Spleen (tissue), 11 donors: ENCODE measurements at regions not wholly inside any gene's neighbourhood (a gene's known extent, or its start where the extent isn't known, plus 50 kb on each side); places are given as distances from the start of the nearest gene placed in this dataset.

Experiments used
- DNase-seq: peaks from one replicate; pipeline ENCODE4 v3.0.0-alpha.2; 2020
- H3K27ac ChIP-seq, 8 donors: fragments of 200-600 bp; sonication (generic) in 7 of 8; 1 replicate in 4 of 8; 2 replicates in 4 of 8; pipeline versions ENCODE4 v1.5.0 to v1.8.0; 2016 to 2021; ENCODE audit warnings: inconsistent platforms in 4 of 8, mild to moderate bottlenecking in 4 of 8, moderate library complexity in 1 of 8
- H3K27me3 ChIP-seq, 7 donors: fragments of 200-600 bp; sonication (generic) in 6 of 7; replicated peaks in 1 of 7; 1 replicate in 4 of 7; 2 replicates in 3 of 7; pipeline versions ENCODE4 v1.5.0 to v1.8.0; 2016 to 2021; ENCODE audit warnings: inconsistent platforms in 3 of 7, mild to moderate bottlenecking in 1 of 7
- H3K36me3 ChIP-seq, 6 donors: fragments of 200-600 bp; sonication (generic) in 5 of 6; 1 replicate in 4 of 6; 2 replicates in 2 of 6; pipeline versions ENCODE4 v1.5.0 to v1.8.0; 2016 to 2021; ENCODE audit warnings: inconsistent platforms in 2 of 6
- H3K4me1 ChIP-seq, 6 donors: fragments of 200-600 bp; sonication (generic) in 5 of 6; 1 replicate in 3 of 6; 2 replicates in 3 of 6; pipeline versions ENCODE4 v1.5.0 to v1.8.0; 2016 to 2021; ENCODE audit warnings: inconsistent platforms in 3 of 6
- H3K4me3 ChIP-seq, 8 donors: fragments of 200-600 bp; sonication (generic) in 7 of 8; 1 replicate in 4 of 8; 2 replicates in 4 of 8; pipeline versions ENCODE4 v1.5.0 to v1.8.0; 2016 to 2021; ENCODE audit warnings: inconsistent platforms in 4 of 8, mild to moderate bottlenecking in 4 of 8, moderate library complexity in 2 of 8
- H3K9me3 ChIP-seq, 8 donors: fragments of 200-600 bp; sonication (generic) in 7 of 8; 1 replicate in 4 of 8; 2 replicates in 4 of 8; pipeline versions ENCODE4 v1.5.0 to v1.8.0; 2016 to 2021; ENCODE audit warnings: inconsistent platforms in 4 of 8
- CTCF ChIP-seq, 11 experiments: fragments of 200-600 bp in 7 of 11; fragments of 450-650 bp in 4 of 11; sonication (generic) in 4 of 11; IDR thresholded peaks in 8 of 11; conservative IDR thresholded peaks in 3 of 11; 1 replicate in 7 of 11; 2 replicates in 4 of 11; pipeline versions ENCODE4 v1.4.0 to v1.8.0; 2016 to 2021; ENCODE audit warnings: antibody characterized with exemption in 11 of 11, inconsistent platforms in 4 of 11, mild to moderate bottlenecking in 1 of 11
- POLR2A ChIP-seq, 3 donors: fragments of 450-650 bp; IDR thresholded peaks; one replicate each; pipeline ENCODE4 v1.5.1; 2017; ENCODE audit warnings: antibody characterized with exemption in 3 of 3, mild to moderate bottlenecking in 1 of 3
- POLR2AphosphoS5 ChIP-seq, 3 donors: sonication (generic); formaldehyde crosslinking; IDR thresholded peaks; one replicate each; pipeline ENCODE4 v1.5.1; 2017; ENCODE audit warnings: antibody characterized with exemption in 3 of 3
- WGBS, 5 donors: extraction: QIAGEN DNeasy Blood & Tissue Kit in 3 of 5; methylation state at CpG; one replicate each; pipeline versions ENCODE4 v1.1.5 to v1.1.7; 2013 to 2018; 5-methylcytosine and 5-hydroxymethylcytosine counted together
- intact Hi-C: fragments of 100-400 bp; cut with DNase I; formaldehyde crosslinking; loops from one replicate; pipeline ENCODE4 v1.15.0; 2023; ENCODE audit warnings: low total_unique reads
- donor health status: healthy with polysubstance abuse.
- donor health status: DM: no; HTN: no; CAD: no; lungs with moderate emphysema.
- donor health status: DM: no; HTN: no; CAD: no.
- donor health status: Bipolar disorder and iron deficiency.
- donor health status: healthy.
- donor health status: DM: no; HTN: no; CAD: no.
- donor health status: DM: yes; HTN: yes; CAD: no.

DNA sequence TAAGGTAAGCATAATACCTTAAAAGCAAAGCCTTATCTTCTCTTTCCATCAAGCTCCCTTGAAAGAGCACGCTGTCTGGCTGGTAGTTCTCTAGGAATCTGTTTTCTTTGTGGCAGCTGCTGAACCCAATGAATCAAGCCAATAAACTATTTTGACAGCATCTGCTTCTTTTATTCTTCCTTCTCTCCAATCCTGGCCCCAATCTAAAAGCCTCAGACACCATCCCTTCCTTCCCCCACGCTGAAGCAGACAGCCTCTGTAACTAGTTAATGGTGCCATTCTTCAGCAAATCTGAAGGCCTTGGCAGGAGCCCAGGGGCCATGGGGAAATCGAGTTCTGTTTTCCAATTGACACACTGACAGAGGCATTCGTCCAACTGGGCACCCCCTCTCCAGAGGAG, 186.6 kb upstream of the LYZL1 start:
- WGBS, 5 donors = 15 to 27% (median 22%) methylated on average over 4 of the region's 4 CpGs
- Histone ChIP-seq H3K27me3 (peaks cover 0 to 9% (median 0%) of the 10 kb centered on the region in 7 donors), H3K9me3 (peaks cover 0 to 6% (median 2%) of the 10 kb centered on the region in 8 donors), H3K4me3 (no peak overlapping the region), H3K27ac (no peak overlapping the region), H3K4me1 (no peaks in the 10 kb centered on the region), H3K36me3 (no peaks in the 10 kb centered on the region)
- TF ChIP-seq POLR2AphosphoS5 (IDR thresholded peaks at IDR 0.05) (no peak), POLR2A (IDR thresholded peaks at IDR 0.05) (no peak), CTCF (IDR thresholded peaks at IDR 0.05 in 8 of 11, conservative IDR thresholded peaks at IDR 0.05 in 3 of 11) (no peak)
- DNase-seq = no peak
- intact Hi-C loops = no loop called here

DNA sequence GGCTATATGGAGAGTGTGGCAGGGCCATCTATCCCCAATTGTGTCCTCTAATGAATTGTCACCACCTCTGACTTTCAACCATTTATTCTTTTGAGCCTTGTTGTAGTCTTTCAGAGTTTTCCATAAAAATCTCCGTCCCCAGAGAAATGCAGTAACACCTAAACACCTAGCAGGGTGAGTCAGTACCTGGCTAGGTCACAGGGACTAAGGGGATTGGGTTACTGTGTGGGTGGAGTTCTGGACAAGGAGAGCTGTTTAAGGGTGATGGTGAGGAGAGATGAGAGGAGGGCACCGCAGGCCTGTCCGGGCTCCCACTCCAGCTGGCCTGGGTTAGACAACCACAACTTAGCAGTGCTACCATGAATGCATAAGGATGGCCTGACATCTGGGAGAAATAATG, 186.2 kb upstream of the LYZL1 start:
- 74 to 81% (median 78%) methylated on average over 3 of the region's 3 CpGs for WGBS, 5 donors
- Histone ChIP-seq H3K4me3 (no peak overlapping the region), H3K36me3 (no peaks in the 10 kb centered on the region), H3K4me1 (no peaks in the 10 kb centered on the region), H3K27me3 (peaks cover 0 to 9% (median 0%) of the 10 kb centered on the region in 7 donors), H3K9me3 (peaks cover 0 to 6% (median 2%) of the 10 kb centered on the region in 8 donors), H3K27ac (no peak overlapping the region)
- intact Hi-C loops = no loop called here
- DNase-seq = no peak
- TF ChIP-seq CTCF (IDR thresholded peaks at IDR 0.05 in 8 of 11, conservative IDR thresholded peaks at IDR 0.05 in 3 of 11) (no peak), POLR2AphosphoS5 (IDR thresholded peaks at IDR 0.05) (no peak), POLR2A (IDR thresholded peaks at IDR 0.05) (no peak)

- H3K27ac ChIP-seq = no peak overlapping the region
- H3K36me3 ChIP-seq = no peaks in the 10 kb centered on the region
- H3K9me3 ChIP-seq = no peaks in the 10 kb centered on the region
- H3K4me1 ChIP-seq = no peaks in the 10 kb centered on the region
- no peak for TF ChIP-seq CTCF (IDR thresholded peaks at IDR 0.05 in 8 of 11, conservative IDR thresholded peaks at IDR 0.05 in 3 of 11)
- WGBS, 5 donors = 73 to 86% (median 79%) methylated on average over 7 of the region's 7 CpGs
- intact Hi-C loops = no loop called here
- H3K27me3 ChIP-seq = peaks cover 0 to 9% (median 0%) of the 10 kb centered on the region in 7 donors
- H3K4me3 ChIP-seq = no peak overlapping the region
- no peak for DNase-seq
These were observed 184.0 kb upstream of the LYZL1 start for GRCh38 chr10:29104661-29105399.

DNA sequence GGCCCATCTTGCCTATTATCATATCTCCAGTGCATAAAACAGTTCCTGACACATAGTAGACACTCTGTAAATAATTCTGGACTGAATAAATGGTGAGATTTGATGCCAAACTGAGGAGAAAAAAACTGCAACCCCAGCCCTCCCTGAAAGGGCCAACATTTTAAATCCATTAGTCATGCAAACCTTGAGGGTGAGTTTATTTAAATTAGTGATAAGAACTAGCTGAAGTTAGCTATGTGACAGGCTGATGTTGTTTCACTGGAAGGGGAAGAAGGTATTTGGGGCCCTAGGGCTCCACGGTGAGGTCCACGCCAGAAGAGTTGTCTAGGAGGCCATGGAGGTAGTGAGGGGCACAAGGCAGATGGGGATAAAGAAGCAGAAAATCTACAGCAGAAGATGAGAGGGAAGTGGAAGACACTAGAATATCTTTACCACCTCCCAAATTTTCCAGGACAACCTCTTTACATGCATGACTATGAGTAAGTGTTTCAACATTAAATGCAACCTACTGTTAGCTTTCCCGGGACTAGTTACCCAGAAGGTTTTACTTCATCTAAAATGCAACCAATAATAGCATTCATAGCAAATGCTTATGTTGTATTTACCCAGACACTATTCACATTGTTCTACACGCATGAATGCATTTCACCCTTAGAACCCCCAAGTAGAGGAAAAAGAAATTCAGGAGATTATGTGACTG, 183.2 kb upstream of the LYZL1 start:
- Histone ChIP-seq H3K36me3 (no peaks in the 10 kb centered on the region), H3K27me3 (peaks cover 0 to 9% (median 0%) of the 10 kb centered on the region in 7 donors), H3K4me3 (no peak overlapping the region), H3K4me1 (no peaks in the 10 kb centered on the region), H3K9me3 (no peaks in the 10 kb centered on the region), H3K27ac (no peak overlapping the region)
- no peak for DNase-seq
- WGBS, 5 donors = 81 to 94% (median 88%) methylated on average over 4 of the region's 4 CpGs
- TF ChIP-seq POLR2A (IDR thresholded peaks at IDR 0.05) (no peak), POLR2AphosphoS5 (IDR thresholded peaks at IDR 0.05) (no peak), CTCF (IDR thresholded peaks at IDR 0.05 in 8 of 11, conservative IDR thresholded peaks at IDR 0.05 in 3 of 11) (no peak)
- intact Hi-C loops = no loop called here
